ENCODE measurements at regions not wholly inside any gene's neighbourhood (a gene's known extent, or its start where the extent isn't known, plus 50 kb on each side); places are given as distances from the start of the nearest gene placed in this dataset.

DNA sequence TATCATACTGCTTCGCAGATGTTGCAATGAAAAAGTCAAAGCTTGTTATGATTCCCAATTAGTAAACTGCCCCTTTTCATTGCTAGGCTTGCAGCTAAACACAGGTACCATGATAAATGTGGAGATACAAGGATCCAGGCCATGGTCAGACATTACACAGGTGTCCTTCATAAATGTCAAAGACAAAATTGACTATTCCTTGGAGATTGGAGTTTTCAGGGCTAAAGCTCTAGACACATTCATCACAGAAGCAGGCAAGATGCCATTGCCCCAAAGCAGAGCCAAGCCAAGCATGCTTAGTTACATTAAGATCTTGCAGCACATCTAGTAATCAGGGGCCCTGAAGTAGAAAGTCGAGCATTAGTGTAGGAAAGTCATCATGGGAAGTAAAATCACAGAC is 111.3 kb upstream of the INTU start:
- TF ChIP-seq, protein P1, sequence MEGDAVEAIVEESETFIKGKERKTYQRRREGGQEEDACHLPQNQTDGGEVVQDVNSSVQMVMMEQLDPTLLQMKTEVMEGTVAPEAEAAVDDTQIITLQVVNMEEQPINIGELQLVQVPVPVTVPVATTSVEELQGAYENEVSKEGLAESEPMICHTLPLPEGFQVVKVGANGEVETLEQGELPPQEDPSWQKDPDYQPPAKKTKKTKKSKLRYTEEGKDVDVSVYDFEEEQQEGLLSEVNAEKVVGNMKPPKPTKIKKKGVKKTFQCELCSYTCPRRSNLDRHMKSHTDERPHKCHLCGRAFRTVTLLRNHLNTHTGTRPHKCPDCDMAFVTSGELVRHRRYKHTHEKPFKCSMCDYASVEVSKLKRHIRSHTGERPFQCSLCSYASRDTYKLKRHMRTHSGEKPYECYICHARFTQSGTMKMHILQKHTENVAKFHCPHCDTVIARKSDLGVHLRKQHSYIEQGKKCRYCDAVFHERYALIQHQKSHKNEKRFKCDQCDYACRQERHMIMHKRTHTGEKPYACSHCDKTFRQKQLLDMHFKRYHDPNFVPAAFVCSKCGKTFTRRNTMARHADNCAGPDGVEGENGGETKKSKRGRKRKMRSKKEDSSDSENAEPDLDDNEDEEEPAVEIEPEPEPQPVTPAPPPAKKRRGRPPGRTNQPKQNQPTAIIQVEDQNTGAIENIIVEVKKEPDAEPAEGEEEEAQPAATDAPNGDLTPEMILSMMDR (IDR thresholded peaks at IDR 0.05), result no peak
- TF ChIP-seq EP300 (IDR thresholded peaks at IDR 0.05), result no peak
